CD4-positive, alpha-beta T cell treated with Interleukin-21 for 1 hour (primary cell): ENCODE measurements at regions not wholly inside any gene's neighbourhood (a gene's known extent, or its start where the extent isn't known, plus 50 kb on each side); places are given as distances from the start of the nearest gene placed in this dataset.

Experiments used
- DNase-seq: peaks from one replicate; pipeline ENCODE4 v3.0.0-alpha.2; 2020

- no peak for DNase-seq
Observed at GRCh38 chr7:156219307-156220077, 407.2 kb upstream of the SHH start.

GRCh38 chr7:156218544-156219306, 406.5 kb upstream of the SHH start:
- no peak for DNase-seq

GRCh38 chr7:156217803-156218202, 405.5 kb upstream of the SHH start:
- no peak for DNase-seq

GRCh38 chr7:156209087-156209486, 396.8 kb upstream of the SHH start:
- no peak for DNase-seq

- no peak for DNase-seq
Observed at GRCh38 chr7:156207306-156207705, 395.0 kb upstream of the SHH start.

GRCh38 chr7:156206174-156206573, 393.9 kb upstream of the SHH start:
- DNase-seq = no peak

GRCh38 chr7:156204820-156205219, 392.6 kb upstream of the SHH start:
- DNase-seq = no peak

GRCh38 chr7:156203923-156204322, 391.7 kb upstream of the SHH start:
- no peak for DNase-seq

- DNase-seq = no peak
Observed at GRCh38 chr7:156198277-156198676, 386.0 kb upstream of the SHH start.

GRCh38 chr7:156196649-156197048, 384.4 kb upstream of the SHH start:
- DNase-seq = no peak

GRCh38 chr7:156195276-156195675, 383.0 kb upstream of the SHH start:
- no peak for DNase-seq

- no peak for DNase-seq
Observed at GRCh38 chr7:156194813-156195212, 382.6 kb upstream of the SHH start.

GRCh38 chr7:156192921-156193320, 380.7 kb upstream of the SHH start:
- DNase-seq = no peak

GRCh38 chr7:156191090-156191489, 378.8 kb upstream of the SHH start:
- no peak for DNase-seq

GRCh38 chr7:156185076-156185475, 372.8 kb upstream of the SHH start:
- DNase-seq = no peak

- no peak for DNase-seq
Observed at GRCh38 chr7:156184164-156184563, 371.9 kb upstream of the SHH start.

- no peak for DNase-seq
Observed at GRCh38 chr7:156180451-156181229, 368.4 kb upstream of the SHH start.

- DNase-seq = no peak
Observed at GRCh38 chr7:156179872-156180390, 367.7 kb upstream of the SHH start.

GRCh38 chr7:156178857-156179256, 366.6 kb upstream of the SHH start:
- DNase-seq = no peak

GRCh38 chr7:156178214-156178613, 366.0 kb upstream of the SHH start:
- no peak for DNase-seq

GRCh38 chr7:156177422-156178055, 365.3 kb upstream of the SHH start:
- no peak for DNase-seq

- DNase-seq = no peak
Observed at GRCh38 chr7:156176039-156176438, 363.8 kb upstream of the SHH start.

GRCh38 chr7:156175003-156175402, 362.7 kb upstream of the SHH start:
- no peak for DNase-seq
